CD14-positive monocyte (primary cell): ENCODE measurements at regions not wholly inside any gene's neighbourhood (a gene's known extent, or its start where the extent isn't known, plus 50 kb on each side); places are given as distances from the start of the nearest gene placed in this dataset.

Source experiments
- DNase-seq, 3 donors: peaks; one replicate each; pipeline ENCODE4 v3.0.0-alpha.2; 2011 to 2022
- H2AFZ ChIP-seq: 2 replicates; pipeline ENCODE4 v1.6.0; 2012; ENCODE audit warnings: mild to moderate bottlenecking, low read depth, low read length, inconsistent platforms; ENCODE audit not compliant: insufficient read depth, poor library complexity, severe bottlenecking
- H3K27ac ChIP-seq, 2 donors: 1 replicate in 1 of 2; 2 replicates in 1 of 2; pipeline ENCODE4 v1.5.1; 2012 to 2013; ENCODE audit warnings: low read length in 2 of 2, control low read depth in 1 of 2, inconsistent platforms in 1 of 2, low read depth in 1 of 2, mild to moderate bottlenecking in 1 of 2
- H3K27me3 ChIP-seq, 2 donors: one replicate each; pipeline versions ENCODE4 v1.6.0 to v1.6.1; 2011 to 2013; ENCODE audit warnings: low read length in 2 of 2; ENCODE audit not compliant: control insufficient read depth in 2 of 2, insufficient read depth in 2 of 2
- H3K36me3 ChIP-seq, 2 donors: replicated peaks in 1 of 2; 1 replicate in 1 of 2; 2 replicates in 1 of 2; pipeline versions ENCODE4 v1.5.1 to v1.6.1; 2012 to 2013; ENCODE audit warnings: low read length in 2 of 2, control low read depth in 1 of 2, inconsistent platforms in 1 of 2, mild to moderate bottlenecking in 1 of 2; ENCODE audit not compliant: insufficient read depth in 2 of 2, control insufficient read depth in 1 of 2
- H3K4me1 ChIP-seq, 2 donors: 1 replicate in 1 of 2; 2 replicates in 1 of 2; pipeline versions ENCODE4 v1.5.1 to v1.6.1; 2012 to 2013; ENCODE audit warnings: low read length in 2 of 2, control low read depth in 1 of 2, inconsistent platforms in 1 of 2, mild to moderate bottlenecking in 1 of 2, moderate library complexity in 1 of 2; ENCODE audit not compliant: insufficient read depth in 2 of 2, control insufficient read depth in 1 of 2
- H3K4me2 ChIP-seq: replicated peaks from 2 replicates; pipeline ENCODE3; 2012; ENCODE audit warnings: low read length, moderate library complexity, mild to moderate bottlenecking; ENCODE audit not compliant: poor library complexity, severe bottlenecking; ENCODE audit errors: extremely low read depth
- H3K4me3 ChIP-seq, 3 experiments: fragments of 200-600 bp in 1 of 3; sonication (generic) in 1 of 3; replicated peaks in 1 of 3; 1 replicate in 2 of 3; 2 replicates in 1 of 3; pipeline ENCODE4 v1.5.1; 2011 to 2013; ENCODE audit warnings: low read length in 3 of 3, mild to moderate bottlenecking in 3 of 3, control low read depth in 2 of 3, low read depth in 2 of 3, inconsistent platforms in 1 of 3, moderate library complexity in 1 of 3
- H3K79me2 ChIP-seq: 2 replicates; pipeline ENCODE4 v1.6.0; 2012; ENCODE audit warnings: mild to moderate bottlenecking, control low read depth, inconsistent platforms, low read length, moderate library complexity; ENCODE audit not compliant: insufficient read depth
- H3K9ac ChIP-seq: 2 replicates; pipeline ENCODE4 v1.6.0; 2017; ENCODE audit warnings: low read length, mild to moderate bottlenecking; ENCODE audit not compliant: insufficient read depth, poor library complexity, severe bottlenecking
- H3K9me3 ChIP-seq, 2 donors: replicated peaks in 1 of 2; 1 replicate in 1 of 2; 2 replicates in 1 of 2; pipeline versions ENCODE4 v1.5.1 to v1.6.1; 2012 to 2013; ENCODE audit warnings: low read length in 2 of 2, control low read depth in 1 of 2; ENCODE audit not compliant: control insufficient read depth in 1 of 2, insufficient read depth in 1 of 2
- H4K20me1 ChIP-seq: 2 replicates; pipeline ENCODE4 v1.6.0; 2012; ENCODE audit warnings: mild to moderate bottlenecking, low read length, control low read depth, moderate library complexity; ENCODE audit not compliant: insufficient read depth
- H3K27ac Mint-ChIP-seq, 7 donors: one replicate each; pipeline ENCODE4 v1.8.0; 2020; ENCODE audit warnings: mild to moderate bottlenecking in 7 of 7, mixed read lengths in 7 of 7, moderate library complexity in 6 of 7, inconsistent platforms in 2 of 7
- H3K27me3 Mint-ChIP-seq, 3 donors: one replicate each; pipeline ENCODE4 v1.8.0; 2021 to 2022; ENCODE audit warnings: low read depth in 3 of 3, mild to moderate bottlenecking in 3 of 3, mixed read lengths in 3 of 3, moderate library complexity in 3 of 3, inconsistent platforms in 1 of 3
- H3K36me3 Mint-ChIP-seq, 2 donors: one replicate each; pipeline ENCODE4 v1.8.0; 2020; ENCODE audit warnings: mixed read lengths in 2 of 2, inconsistent platforms in 1 of 2, mild to moderate bottlenecking in 1 of 2
- H3K4me1 Mint-ChIP-seq: one replicate; pipeline ENCODE4 v1.8.0; 2020; ENCODE audit warnings: mild to moderate bottlenecking, mixed read lengths
- H3K4me3 Mint-ChIP-seq, 2 donors: one replicate each; pipeline ENCODE4 v1.8.0; 2020; ENCODE audit warnings: mild to moderate bottlenecking in 2 of 2, mixed read lengths in 2 of 2, moderate library complexity in 1 of 2
- H3K9me3 Mint-ChIP-seq, 7 donors: one replicate each; pipeline ENCODE4 v1.8.0; 2020 to 2022; ENCODE audit warnings: mixed read lengths in 7 of 7, mild to moderate bottlenecking in 6 of 7, moderate library complexity in 6 of 7, inconsistent platforms in 2 of 7
- CTCF ChIP-seq: fragments of 200-600 bp; IDR thresholded peaks from one replicate; pipeline ENCODE4 v1.8.0; 2022; ENCODE audit warnings: antibody characterized with exemption, mild to moderate bottlenecking
- WGBS: methylation state at CpG from one replicate; pipeline ENCODE4 v1.1.5; 2013; ENCODE audit warnings: missing lambda C conversion rate; ENCODE audit not compliant: insufficient coverage; 5-methylcytosine and 5-hydroxymethylcytosine counted together
- intact Hi-C, 2 donors: fragments of 100-400 bp; cut with micrococcal nuclease; formaldehyde crosslinking; loops; one replicate each; pipeline versions ENCODE4 v1.15.0 to v1.15.1; 2023

DNA sequence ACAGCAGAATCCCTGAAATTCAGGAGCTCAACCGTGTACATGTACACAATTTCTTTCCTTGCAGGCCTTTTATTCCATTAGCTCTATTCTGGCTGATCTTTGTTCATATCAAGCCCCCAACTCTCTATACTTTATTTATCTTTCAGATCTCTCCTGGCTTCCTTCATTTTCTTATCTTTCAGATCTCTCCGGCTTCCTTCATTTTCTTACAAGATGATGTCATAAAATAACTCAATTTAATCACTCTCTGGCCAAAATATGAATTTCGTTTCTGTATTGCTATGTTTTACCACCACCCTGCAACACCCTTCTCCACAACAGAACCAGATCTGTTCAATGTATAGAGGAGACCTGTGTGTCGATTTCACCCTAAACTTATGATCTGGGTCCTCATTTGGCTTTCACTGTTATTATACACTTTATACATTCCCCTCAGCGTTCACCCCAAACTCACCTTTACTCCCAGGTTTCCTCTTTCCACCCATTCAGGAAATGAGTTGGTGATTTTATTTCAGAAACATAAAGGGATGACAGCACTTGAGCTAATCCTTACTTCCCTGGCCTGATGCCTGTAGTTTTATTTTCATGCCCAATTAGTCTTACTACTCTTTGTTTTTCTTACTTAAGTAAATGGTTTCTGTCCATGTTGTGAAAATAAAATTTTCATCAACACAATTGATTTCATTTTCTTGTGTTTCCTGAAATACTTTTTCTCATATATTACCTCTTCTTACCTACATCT lies 195.5 kb downstream of the BCHE start:
- H3K9me3 Mint-ChIP-seq: peaks cover 0 to 6% (median 2%) of the 10 kb centered on the region in 7 donors
- H3K79me2 ChIP-seq: no peaks in the 10 kb centered on the region
- no peak for TF ChIP-seq CTCF
- H3K4me3 Mint-ChIP-seq: no peak overlapping the region
- no peak overlapping the region for H3K27ac ChIP-seq
- no peaks in the 10 kb centered on the region for H3K4me1 Mint-ChIP-seq
- intact Hi-C loops: no loop called here
- no peak overlapping the region for H3K4me3 ChIP-seq
- no peaks in the 10 kb centered on the region for H3K36me3 ChIP-seq
- peaks cover 0 to 13% of the 10 kb centered on the region in 2 donors for H3K9me3 ChIP-seq
- no peaks in the 10 kb centered on the region for H3K27me3 Mint-ChIP-seq
- H3K9ac ChIP-seq: no peak overlapping the region
- WGBS: 69% methylated on average over 2 of the region's 5 CpGs
- no peak overlapping the region for H3K4me2 ChIP-seq
- no peak overlapping the region for H2AFZ ChIP-seq
- no peaks in the 10 kb centered on the region for H3K4me1 ChIP-seq
- no peaks in the 10 kb centered on the region for H4K20me1 ChIP-seq
- no peak for DNase-seq
- no peaks in the 10 kb centered on the region for H3K27me3 ChIP-seq
- H3K27ac Mint-ChIP-seq: no peak overlapping the region
- H3K36me3 Mint-ChIP-seq: no peaks in the 10 kb centered on the region

- Mint-ChIP-seq H3K9me3 (peaks cover 0 to 9% (median 2%) of the 10 kb centered on the region in 7 donors), H3K4me3 (no peak overlapping the region), H3K36me3 (no peaks in the 10 kb centered on the region), H3K4me1 (no peaks in the 10 kb centered on the region), H3K27me3 (no peaks in the 10 kb centered on the region), H3K27ac (no peak overlapping the region)
- Histone ChIP-seq H3K36me3 (no peaks in the 10 kb centered on the region), H3K4me2 (no peak overlapping the region), H3K4me1 (no peaks in the 10 kb centered on the region), H2AFZ (no peak overlapping the region), H4K20me1 (no peaks in the 10 kb centered on the region), H3K9me3 (peaks cover 2 to 14% of the 10 kb centered on the region in 2 donors), H3K4me3 (no peak overlapping the region), H3K9ac (no peak overlapping the region), H3K27me3 (no peaks in the 10 kb centered on the region), H3K79me2 (no peaks in the 10 kb centered on the region), H3K27ac (no peak overlapping the region)
- intact Hi-C loops: no loop called here
- DNase-seq: no peak
- no peak for TF ChIP-seq CTCF
- WGBS: no CpG with 5 or more reads among the region's 1 CpG
These were observed 196.3 kb downstream of the BCHE start for GRCh38 chr3:165640970-165641369.
